ENCODE measurements at regions not wholly inside any gene's neighbourhood (a gene's known extent, or its start where the extent isn't known, plus 50 kb on each side); places are given as distances from the start of the nearest gene placed in this dataset.

- no peak for TF ChIP-seq EZH2 (IDR thresholded peaks at IDR 0.05; ENCODE audit: borderline replicate concordance, low read depth, low read length, severe bottlenecking)
- TF ChIP-seq CTCF (IDR thresholded peaks at IDR 0.05; ENCODE audit: borderline replicate concordance, extremely low read depth, low read length, poor library complexity, severe bottlenecking): no peak
Measured at GRCh38 chr2:59233448-59233847, 992.3 kb upstream of the FANCL start.
